Type B pancreatic cell (in vitro differentiated cells): ENCODE measurements at regions not wholly inside any gene's neighbourhood (a gene's known extent, or its start where the extent isn't known, plus 50 kb on each side); places are given as distances from the start of the nearest gene placed in this dataset.
"Not testable (repeated sequence)": the region's sequence is repeated elsewhere in the genome, so short reads cannot be mapped to it uniquely, and the experiment has no call there.

Experiments
- DNase-seq: peaks from one replicate; pipeline ENCODE4 v3.0.0; 2021; ENCODE audit warnings: mixed read lengths; ENCODE audit not compliant: unreplicated experiment; ENCODE audit errors: extremely low spot score
- H3K27ac Mint-ChIP-seq: 2 replicates; pipeline ENCODE4 v1.8.0; 2021; ENCODE audit warnings: mild to moderate bottlenecking, mixed read lengths
- H3K27me3 Mint-ChIP-seq: 2 replicates; pipeline ENCODE4 v1.8.0; 2021; ENCODE audit warnings: mixed read lengths
- H3K36me3 Mint-ChIP-seq: 2 replicates; pipeline ENCODE4 v1.8.0; 2021; ENCODE audit warnings: mixed read lengths
- H3K4me1 Mint-ChIP-seq: one replicate; pipeline ENCODE4 v1.8.0; 2021; ENCODE audit warnings: mixed read lengths; ENCODE audit not compliant: unreplicated experiment
- H3K4me3 Mint-ChIP-seq: 2 replicates; pipeline ENCODE4 v1.8.0; 2021; ENCODE audit warnings: mild to moderate bottlenecking, mixed read lengths
- H3K9me3 Mint-ChIP-seq: 2 replicates; pipeline ENCODE4 v1.8.0; 2021; ENCODE audit warnings: mixed read lengths
- CTCF ChIP-seq: fragments of 200-600 bp; sonication (generic); conservative IDR thresholded peaks from 2 replicates; pipeline ENCODE4 v1.5.0; 2021; ENCODE audit warnings: antibody characterized with exemption, mild to moderate bottlenecking

DNA sequence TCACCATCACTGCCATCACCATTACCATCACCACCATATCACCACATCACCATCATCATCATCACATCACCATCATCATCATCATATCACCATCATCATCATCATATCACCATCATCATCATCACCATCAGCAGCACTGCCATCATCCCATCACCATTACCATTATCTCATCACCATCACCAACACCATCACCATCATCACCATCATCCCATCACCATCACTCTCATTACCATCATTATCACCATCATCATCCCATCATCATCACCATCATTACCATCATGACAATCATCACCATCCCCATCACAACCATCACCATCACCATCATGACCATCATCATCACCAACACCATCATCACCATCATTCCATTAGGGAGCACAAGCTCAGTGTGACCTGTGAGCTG is 318.0 kb downstream of the ADGRD1 start:
- no peak for DNase-seq
- Mint-ChIP-seq H3K36me3 (no peaks in the 10 kb centered on the region), H3K4me1 (peaks cover 16% of the 10 kb centered on the region), H3K9me3 (no peaks in the 10 kb centered on the region), H3K27me3 (peaks cover 7% of the 10 kb centered on the region), H3K27ac (no peak overlapping the region), H3K4me3 (no peak overlapping the region)
- TF ChIP-seq CTCF, result no peak

- not testable (repeated sequence) for H3K27ac Mint-ChIP-seq, H3K36me3 Mint-ChIP-seq, H3K4me3 Mint-ChIP-seq, H3K27me3 Mint-ChIP-seq, DNase-seq, H3K9me3 Mint-ChIP-seq
- peaks cover 12% of the 10 kb centered on the region for H3K4me1 Mint-ChIP-seq
Measured at GRCh38 chr12:131272283-131272814, 318.6 kb downstream of the ADGRD1 start.

GRCh38 chr12:131273291-131273845 is 319.7 kb downstream of the ADGRD1 start:
- no peak for TF ChIP-seq CTCF
- Mint-ChIP-seq H3K4me3 (no peak overlapping the region), H3K27me3 (peaks cover 7% of the 10 kb centered on the region), H3K36me3 (no peaks in the 10 kb centered on the region), H3K4me1 (peaks cover 11% of the 10 kb centered on the region), H3K9me3 (no peaks in the 10 kb centered on the region), H3K27ac (no peak overlapping the region)
- no peak for DNase-seq

- peaks cover 7% of the 10 kb centered on the region for H3K27me3 Mint-ChIP-seq
- peaks cover 11% of the 10 kb centered on the region for H3K4me1 Mint-ChIP-seq
- H3K9me3 Mint-ChIP-seq, result no peaks in the 10 kb centered on the region
- H3K36me3 Mint-ChIP-seq, result no peaks in the 10 kb centered on the region
- no peak overlapping the region for H3K27ac Mint-ChIP-seq
- no peak for DNase-seq
- TF ChIP-seq CTCF, result no peak
- H3K4me3 Mint-ChIP-seq, result no peak overlapping the region
Measured at GRCh38 chr12:131274061-131274460, 320.4 kb downstream of the ADGRD1 start.

DNA sequence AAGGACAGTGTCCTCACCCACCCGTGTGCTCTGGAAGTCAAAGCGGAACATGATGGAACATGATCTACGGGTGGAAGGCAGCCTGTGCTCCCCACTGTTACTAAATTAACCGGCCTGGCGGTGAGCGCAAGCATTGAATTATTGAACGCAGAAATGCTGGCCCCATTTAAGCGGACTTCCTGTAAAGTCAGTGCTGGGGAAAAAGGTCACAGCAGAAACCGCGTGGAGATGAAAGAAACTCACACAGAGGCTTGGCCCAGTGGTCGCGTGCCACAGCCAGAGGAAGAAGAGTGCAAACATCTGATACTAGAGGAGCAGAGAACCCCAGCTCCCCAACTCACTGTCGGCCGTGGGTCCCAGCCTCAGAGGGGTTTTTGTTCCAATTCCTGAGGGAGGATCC is 321.2 kb downstream of the ADGRD1 start:
- Mint-ChIP-seq H3K9me3 (no peaks in the 10 kb centered on the region), H3K4me1 (peaks cover 10% of the 10 kb centered on the region), H3K4me3 (no peak overlapping the region), H3K27ac (no peak overlapping the region), H3K36me3 (no peaks in the 10 kb centered on the region), H3K27me3 (peaks cover 10% of the 10 kb centered on the region)
- DNase-seq, result no peak
- TF ChIP-seq CTCF, result peak; percentile 23

GRCh38 chr12:131275824-131276223 is 322.1 kb downstream of the ADGRD1 start:
- H3K27ac Mint-ChIP-seq, result no peak overlapping the region
- peaks cover 11% of the 10 kb centered on the region for H3K27me3 Mint-ChIP-seq
- no peak for TF ChIP-seq CTCF
- no peaks in the 10 kb centered on the region for H3K36me3 Mint-ChIP-seq
- no peaks in the 10 kb centered on the region for H3K9me3 Mint-ChIP-seq
- no peak overlapping the region for H3K4me3 Mint-ChIP-seq
- H3K4me1 Mint-ChIP-seq, result peaks cover 7% of the 10 kb centered on the region
- DNase-seq, result no peak
